ENCODE measurements at regions not wholly inside any gene's neighbourhood (a gene's known extent, or its start where the extent isn't known, plus 50 kb on each side); places are given as distances from the start of the nearest gene placed in this dataset.

DNA sequence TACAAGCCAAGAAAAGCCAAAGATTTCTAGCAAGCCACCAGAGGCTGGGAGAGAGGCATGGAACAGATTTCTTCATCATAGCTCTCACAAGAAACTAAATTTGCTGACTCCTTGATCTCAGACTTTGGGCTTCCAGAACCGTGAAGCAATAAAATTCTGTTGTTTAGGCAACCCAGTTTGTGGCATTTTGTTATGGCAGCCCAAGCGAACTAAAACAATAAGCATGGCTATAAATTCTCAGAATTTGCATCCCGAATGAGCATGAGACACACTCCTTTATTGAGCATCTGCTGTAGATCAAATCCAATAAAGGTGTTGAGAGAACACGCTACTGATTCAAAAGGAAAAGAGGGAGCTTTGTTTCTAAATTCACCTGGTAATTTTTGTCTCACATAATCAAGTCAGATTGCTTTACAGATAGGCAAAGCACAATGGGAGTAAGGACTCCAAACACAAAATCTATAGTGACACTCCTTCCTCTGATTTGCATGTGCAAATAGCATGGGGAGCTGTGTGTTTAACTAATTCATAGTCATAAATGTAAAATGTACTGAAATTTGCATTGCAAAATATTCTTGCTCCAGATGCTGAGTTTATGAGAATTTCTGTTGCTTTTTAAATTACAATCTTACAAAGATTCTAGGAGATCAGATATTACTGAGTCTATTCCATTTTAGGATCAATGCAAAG is 308.7 kb downstream of the MED10 start:
- no peak for DNase-seq

DNA sequence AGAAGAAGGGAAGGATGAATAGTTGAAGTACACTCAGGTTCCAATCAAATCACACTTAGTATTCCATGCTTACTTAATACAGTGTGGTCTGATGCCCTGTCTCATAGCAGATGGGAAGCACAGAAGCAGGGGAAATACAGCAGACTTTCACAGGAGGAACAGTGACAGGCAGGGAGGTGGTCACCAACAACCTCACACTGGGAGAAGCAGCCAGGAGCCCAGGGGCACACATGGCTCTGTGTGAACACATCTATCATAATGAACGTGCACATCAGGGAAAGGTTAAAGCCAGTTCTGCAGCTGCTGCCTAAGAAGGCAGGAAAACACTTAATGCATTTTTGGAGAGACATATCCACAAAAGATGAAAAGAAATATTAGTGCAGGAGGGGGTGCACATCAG is 312.3 kb downstream of the MED10 start:
- no peak for DNase-seq

DNA sequence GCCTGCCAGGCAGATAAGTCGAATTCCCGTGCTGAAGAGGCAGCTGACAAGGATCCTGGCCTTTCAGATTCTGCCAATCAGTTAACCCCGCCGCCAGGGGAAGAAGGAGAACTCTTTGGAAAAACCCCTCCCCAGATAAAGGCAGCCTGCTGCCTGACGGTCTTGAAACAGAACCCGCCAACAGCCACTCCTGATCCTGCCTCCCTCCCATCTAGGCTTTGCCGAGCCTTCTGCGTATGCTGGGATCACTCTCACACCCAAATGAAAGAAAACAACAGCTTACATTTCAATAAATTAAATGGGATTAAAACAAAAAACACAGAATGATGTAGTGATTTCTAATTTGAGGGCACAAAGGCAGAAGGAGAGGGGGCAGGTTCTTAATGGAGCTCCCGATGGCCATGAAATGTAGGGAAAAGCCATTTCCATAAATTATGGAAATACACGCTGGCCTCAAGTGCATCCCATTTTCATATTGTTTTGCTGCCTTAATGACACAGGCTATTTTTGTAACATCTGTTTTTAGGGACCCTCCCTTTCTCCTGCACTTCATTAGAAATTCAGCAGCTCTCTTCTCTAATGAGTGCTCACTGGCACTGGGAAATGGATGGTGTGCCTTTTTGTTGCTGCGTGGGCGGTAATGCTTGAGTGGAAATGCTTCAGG is 319.1 kb downstream of the MED10 start:
- no peak for DNase-seq

- no peak for DNase-seq
Measured at GRCh38 chr5:6058055-6058715, 320.2 kb downstream of the MED10 start.

DNA sequence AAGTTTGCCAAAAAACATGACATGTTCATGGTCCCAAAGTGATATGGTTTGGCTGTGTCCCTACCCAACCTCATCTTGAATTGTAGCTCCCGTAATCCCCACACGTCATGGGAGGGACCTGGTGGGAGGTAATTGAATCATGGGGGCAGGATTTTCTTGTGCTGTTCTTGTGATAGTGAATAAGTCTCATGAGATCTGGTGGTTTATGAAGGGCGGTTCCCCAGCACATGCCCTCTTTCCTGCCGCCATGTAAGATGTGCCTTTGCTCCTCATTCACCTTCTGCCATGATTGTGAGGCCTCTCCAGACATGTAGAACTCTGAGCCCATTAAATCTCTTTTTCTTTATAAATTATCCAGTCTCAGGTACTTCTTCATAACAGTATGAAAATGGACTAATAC is 322.1 kb downstream of the MED10 start:
- no peak for DNase-seq

GRCh38 chr5:6049662-6050061 is 328.7 kb downstream of the MED10 start:
- DNase-seq, result no peak

- no peak for DNase-seq
Measured at GRCh38 chr5:6048746-6049145, 329.6 kb downstream of the MED10 start.

DNA sequence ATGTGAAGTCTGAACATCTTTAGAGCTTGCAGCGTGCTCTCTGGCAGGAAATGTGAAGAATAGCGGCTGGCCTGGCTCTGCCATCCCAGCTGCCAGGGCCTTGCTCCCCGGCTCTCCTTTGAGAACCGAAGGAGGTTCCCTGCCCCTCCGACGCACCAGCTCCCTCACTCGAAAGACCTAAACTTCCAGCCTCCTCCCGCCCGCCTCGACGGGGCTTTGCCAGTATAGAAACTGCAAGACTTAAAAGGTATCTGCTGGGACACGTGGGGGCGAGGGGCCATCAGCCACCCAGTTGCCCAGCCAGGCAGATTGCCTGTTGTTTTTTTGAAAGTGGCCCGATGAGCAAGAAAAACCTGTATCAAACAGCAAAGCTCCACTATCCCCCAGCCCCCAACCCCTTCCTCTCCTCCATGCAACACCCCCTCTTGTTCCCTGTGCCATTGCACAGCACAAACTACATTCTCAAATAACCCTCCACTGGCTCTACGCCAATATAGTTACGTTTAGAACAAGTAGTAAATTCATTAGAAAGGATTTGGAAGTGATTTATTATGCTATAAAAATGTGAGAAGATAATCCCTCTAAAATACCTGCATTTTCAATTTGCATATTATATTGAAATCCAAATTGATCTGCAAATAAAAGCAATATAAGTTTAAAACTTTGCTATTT is 331.9 kb downstream of the MED10 start:
- no peak for DNase-seq

GRCh38 chr5:6043491-6044310 is 334.6 kb downstream of the MED10 start:
- DNase-seq, result no peak

DNA sequence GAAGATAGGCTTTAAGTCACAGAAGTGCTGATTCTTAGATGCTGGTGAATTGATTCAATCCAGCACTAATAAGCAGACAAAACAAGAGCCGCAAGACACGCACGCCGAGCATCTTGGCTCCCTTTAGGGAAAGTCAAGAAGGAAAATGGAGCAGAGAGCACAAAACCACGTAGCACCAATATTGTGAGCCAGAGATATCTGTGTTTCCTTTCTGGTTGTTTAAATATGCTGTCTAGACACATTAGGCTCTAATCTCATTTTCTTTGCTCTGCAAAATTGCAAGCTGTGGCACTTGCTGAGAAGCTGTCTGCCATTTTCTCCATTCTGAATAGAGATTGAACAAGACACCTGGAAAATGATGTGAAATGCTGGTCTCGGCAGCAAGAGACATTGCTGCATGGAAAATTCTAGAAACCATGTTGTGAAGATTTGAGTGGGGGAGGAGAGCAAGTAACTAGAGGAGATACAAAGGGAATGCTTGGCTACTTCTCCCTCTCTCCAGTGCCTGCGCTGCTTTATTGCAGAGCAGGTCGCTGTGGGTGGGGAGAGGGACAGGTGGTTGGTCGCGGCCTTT is 336.3 kb downstream of the MED10 start:
- no peak for DNase-seq

GRCh38 chr5:6039111-6039510 is 339.2 kb downstream of the MED10 start:
- no peak for DNase-seq

GRCh38 chr5:6036006-6036405 is 342.3 kb downstream of the MED10 start:
- DNase-seq, result no peak

- DNase-seq, result no peak
Measured at GRCh38 chr5:6029811-6030271, 348.5 kb downstream of the MED10 start.

DNA sequence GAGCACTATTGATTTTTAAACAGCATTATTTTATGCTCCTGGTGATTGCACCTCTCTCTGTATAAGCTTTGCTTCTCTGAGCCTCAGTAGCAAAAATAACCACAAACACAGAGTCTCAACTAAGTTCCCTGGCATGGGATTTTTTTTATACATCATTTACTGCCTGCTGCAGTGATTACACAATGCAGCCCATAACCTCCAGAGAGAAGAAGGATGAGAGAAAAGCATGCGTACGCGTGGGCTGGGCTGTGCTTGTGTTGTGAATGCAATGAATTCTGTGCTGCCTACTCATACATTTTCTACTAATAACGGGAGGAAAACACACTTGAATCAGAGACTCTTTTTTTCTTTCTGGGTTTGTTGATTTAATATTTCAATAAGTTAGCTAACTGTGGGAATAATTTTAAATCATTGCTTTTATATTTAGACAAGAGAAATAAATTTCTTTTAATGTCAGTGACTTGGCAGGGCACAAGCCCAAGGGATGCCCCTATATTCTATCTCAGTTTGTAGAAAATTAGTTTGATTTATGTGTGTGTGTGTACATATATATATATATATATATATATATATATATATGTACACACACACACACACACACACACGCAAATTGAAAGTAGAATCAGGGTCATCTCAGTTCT is 351.5 kb downstream of the MED10 start:
- peak; percentile 46 for DNase-seq

DNA sequence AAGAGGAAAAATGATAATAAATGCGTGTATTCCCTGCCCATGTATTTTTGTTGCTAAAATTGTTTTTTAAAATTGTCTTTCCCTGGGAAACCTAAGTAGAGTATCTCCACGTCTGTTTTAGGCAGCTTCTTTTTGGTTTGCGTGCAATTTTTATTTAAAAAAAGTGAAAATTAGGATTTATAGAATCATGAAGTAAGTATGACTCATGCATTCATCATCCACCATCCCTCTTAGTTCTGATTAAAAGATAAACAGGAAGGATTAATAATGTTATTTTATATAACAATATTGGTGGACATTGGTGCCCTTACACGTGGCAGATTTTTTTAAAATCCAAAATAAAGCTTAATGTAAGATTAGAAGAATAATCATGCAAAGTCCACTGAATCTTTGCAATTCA is 358.7 kb downstream of the MED10 start:
- DNase-seq, result no peak

DNA sequence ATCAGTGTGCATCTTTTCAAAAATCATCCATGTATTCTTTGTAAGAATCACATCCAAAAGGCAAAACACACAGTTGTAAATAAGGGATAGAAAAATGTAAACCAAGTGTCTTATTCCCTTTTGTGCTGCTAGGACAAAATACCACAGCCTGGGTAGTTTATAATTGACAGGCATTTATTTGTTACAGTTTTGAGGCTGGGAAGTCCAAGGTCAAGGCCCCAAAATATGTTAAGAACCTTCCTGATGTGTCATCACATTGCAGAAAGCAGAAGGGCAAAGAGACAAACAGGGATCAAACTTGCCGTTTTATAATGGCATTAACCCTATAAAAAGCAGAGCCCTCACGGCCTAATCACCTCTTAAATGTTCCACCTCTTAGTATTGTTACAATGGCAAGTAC is 364.8 kb downstream of the MED10 start:
- no peak for DNase-seq

- no peak for DNase-seq
Measured at GRCh38 chr5:6011199-6011598, 367.1 kb downstream of the MED10 start.

- no peak for DNase-seq
Measured at GRCh38 chr5:6006838-6007314, 371.5 kb downstream of the MED10 start.

GRCh38 chr5:6003040-6003825 is 375.1 kb downstream of the MED10 start:
- no peak for DNase-seq

- DNase-seq, result no peak
Measured at GRCh38 chr5:6000867-6001266, 377.5 kb downstream of the MED10 start.

All from occipital lobe (tissue), 1 donor.